ENCODE measurements at regions not wholly inside any gene's neighbourhood (a gene's known extent, or its start where the extent isn't known, plus 50 kb on each side); places are given as distances from the start of the nearest gene placed in this dataset.

- TF ChIP-seq POLR2A (IDR thresholded peaks at IDR 0.05; ENCODE audit: low read depth, low read length), result no peak
- no peak for TF ChIP-seq CTCF (IDR thresholded peaks at IDR 0.05; ENCODE audit: extremely low read depth in 1 of 2, insufficient read depth in 1 of 2, low read depth in 1 of 2, low read length in 2 of 2)
- no peak for TF ChIP-seq MAX (IDR thresholded peaks at IDR 0.05; ENCODE audit: insufficient read depth, insufficient read length)
- TF ChIP-seq JUN (IDR thresholded peaks at IDR 0.05; ENCODE audit: borderline replicate concordance, insufficient read depth, insufficient read length, low read depth), result no peak
- TF ChIP-seq POLR2AphosphoS5 (IDR thresholded peaks at IDR 0.05; ENCODE audit: insufficient read depth, low read depth, low read length), result no peak
- TF ChIP-seq GATA2 (IDR thresholded peaks at IDR 0.05; ENCODE audit: insufficient read depth, insufficient read length, low read depth, low read length), result no peak
- TF ChIP-seq EZH2 (IDR thresholded peaks at IDR 0.05; ENCODE audit: borderline replicate concordance, low read depth, low read length, severe bottlenecking), result no peak
- no peak for TF ChIP-seq MYC (IDR thresholded peaks at IDR 0.05; ENCODE audit: low read depth, low read length)
- no peak for TF ChIP-seq FOS (IDR thresholded peaks at IDR 0.05; ENCODE audit: borderline replicate concordance, insufficient read depth, low read length)
Observed at GRCh38 chr10:27618906-27619305, 114.8 kb downstream of the RAB18 start.
